ENCODE measurements at regions not wholly inside any gene's neighbourhood (a gene's known extent, or its start where the extent isn't known, plus 50 kb on each side); places are given as distances from the start of the nearest gene placed in this dataset.
"Not testable (repeated sequence)": the region's sequence is repeated elsewhere in the genome, so short reads cannot be mapped to it uniquely, and the experiment has no call there.

DNA sequence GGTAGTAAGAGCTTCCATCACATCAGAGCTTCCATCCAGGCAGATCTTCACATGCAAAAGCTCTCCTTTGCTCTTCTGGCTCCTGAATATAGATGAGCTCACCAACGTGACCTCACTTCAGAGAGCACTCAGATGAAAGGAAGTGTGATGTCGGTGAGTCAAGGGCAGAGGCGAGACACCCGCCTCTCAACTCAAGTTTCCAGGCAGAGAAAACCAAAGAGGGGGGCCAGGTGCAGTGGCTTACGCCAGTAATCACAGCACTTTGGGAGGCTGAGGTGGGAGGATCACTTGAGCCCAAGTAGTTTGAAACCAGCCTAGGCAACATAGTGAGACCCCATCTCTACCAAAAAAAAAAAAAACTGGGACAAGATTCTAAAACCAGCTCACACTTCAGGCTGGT is 126.9 kb downstream of the DUSP6 start:
- DNase-seq (ENCODE audit: low spot score) (no peak), ATAC-seq (ENCODE audit: low FRiP score) (peak; percentile 44)
- TF ChIP-seq, protein P1, sequence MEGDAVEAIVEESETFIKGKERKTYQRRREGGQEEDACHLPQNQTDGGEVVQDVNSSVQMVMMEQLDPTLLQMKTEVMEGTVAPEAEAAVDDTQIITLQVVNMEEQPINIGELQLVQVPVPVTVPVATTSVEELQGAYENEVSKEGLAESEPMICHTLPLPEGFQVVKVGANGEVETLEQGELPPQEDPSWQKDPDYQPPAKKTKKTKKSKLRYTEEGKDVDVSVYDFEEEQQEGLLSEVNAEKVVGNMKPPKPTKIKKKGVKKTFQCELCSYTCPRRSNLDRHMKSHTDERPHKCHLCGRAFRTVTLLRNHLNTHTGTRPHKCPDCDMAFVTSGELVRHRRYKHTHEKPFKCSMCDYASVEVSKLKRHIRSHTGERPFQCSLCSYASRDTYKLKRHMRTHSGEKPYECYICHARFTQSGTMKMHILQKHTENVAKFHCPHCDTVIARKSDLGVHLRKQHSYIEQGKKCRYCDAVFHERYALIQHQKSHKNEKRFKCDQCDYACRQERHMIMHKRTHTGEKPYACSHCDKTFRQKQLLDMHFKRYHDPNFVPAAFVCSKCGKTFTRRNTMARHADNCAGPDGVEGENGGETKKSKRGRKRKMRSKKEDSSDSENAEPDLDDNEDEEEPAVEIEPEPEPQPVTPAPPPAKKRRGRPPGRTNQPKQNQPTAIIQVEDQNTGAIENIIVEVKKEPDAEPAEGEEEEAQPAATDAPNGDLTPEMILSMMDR (IDR thresholded peaks at IDR 0.05): no peak

DNA sequence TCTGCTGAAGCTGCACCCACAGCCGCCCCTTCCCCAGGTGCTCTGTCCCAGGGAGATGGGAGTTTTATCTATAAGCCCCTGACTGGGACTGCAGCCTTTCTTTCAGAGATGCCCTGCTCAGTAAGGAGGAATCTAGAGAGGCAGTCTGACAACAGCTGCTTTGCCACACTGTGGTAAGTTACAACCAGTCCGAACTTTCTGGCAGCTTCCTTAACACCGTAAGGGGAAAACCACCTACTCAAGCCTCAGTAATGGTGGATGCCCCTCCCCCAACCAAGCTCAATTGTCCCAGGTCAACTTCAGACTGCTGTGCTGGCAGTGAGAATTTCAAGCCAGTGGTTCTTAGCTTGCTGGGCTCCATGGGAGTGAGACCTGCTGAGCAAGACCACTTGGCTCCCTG is 129.7 kb downstream of the DUSP6 start:
- DNase-seq (ENCODE audit: low spot score); ATAC-seq (ENCODE audit: low FRiP score): not testable (repeated sequence)

DNA sequence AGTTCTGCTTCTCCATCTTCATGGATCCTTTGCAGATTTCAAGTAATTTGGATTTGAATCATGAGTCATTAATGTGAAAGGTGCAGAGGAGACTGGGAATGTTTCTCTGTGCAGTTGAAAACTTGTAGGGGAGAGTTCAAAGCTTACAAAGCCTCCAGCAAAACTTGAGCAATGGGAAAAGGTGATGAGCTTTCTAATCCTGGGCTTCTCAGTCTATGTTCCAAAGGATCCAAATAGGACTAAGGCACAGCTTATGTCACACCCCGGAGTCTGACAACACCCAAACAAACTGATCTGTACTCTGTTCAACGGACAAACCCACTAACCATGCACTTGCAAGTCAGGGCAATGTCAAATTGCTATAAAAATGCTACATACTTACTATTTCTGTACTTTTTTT is 134.8 kb downstream of the DUSP6 start:
- TF ChIP-seq, protein P1 (IDR thresholded peaks at IDR 0.05): no peak
- DNase-seq (ENCODE audit: low spot score) (no peak), ATAC-seq (ENCODE audit: low FRiP score) (no peak)

DNA sequence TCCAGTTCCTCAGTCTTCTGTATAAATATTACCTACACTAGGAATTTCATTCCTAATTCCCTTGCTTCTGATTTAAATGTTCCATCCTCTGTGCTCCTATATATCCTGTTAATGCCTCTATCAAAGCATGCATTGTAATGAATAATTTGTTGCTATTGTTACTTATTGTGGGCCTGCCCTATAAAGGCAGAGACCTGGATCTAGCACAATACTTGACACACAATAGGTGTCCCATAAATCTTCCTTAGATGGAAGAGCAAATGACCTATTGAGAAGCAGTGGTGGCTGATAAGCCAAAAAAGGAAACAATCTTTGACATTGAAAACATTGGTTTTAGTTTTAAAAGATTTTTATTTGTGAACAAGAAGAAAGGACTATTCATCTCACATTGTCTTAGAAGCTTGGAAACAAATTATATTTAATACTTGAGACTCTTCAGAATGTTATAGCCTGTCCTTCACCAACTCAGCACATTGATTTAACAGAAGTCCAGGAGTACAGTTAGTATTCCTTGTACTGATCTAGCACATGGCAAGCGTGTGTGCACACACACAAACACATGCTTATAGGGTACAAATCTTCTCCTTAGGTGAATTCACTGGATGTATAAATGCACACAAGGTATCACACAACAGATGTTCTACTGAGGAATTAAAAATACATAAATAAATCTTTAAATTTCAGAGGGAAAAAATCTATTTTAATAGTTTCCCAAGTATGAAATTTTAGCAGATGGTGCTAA is 135.9 kb downstream of the DUSP6 start:
- ATAC-seq (ENCODE audit: low FRiP score) (no peak), DNase-seq (ENCODE audit: low spot score) (no peak)
- TF ChIP-seq, protein P1 (IDR thresholded peaks at IDR 0.05): no peak

DNA sequence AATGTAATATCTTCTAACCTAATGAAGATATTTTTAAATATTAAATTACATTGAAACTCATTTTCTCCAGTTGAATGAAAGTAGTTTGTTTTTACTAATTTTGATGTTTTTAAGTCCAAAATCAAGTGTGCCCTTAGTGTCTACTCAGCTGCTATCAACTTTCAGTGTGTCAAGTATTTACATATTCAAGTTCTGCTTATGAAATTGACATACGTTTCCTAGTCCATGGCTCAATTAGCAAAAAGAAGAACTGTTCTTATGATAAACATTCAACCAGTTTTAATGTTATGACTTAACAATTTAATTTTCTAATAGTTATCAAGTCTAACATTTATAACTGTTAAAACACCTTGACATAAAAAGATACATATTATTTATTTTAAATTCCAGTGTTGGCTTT is 137.1 kb downstream of the DUSP6 start:
- TF ChIP-seq, protein P1 (IDR thresholded peaks at IDR 0.05): no peak
- ATAC-seq (ENCODE audit: low FRiP score): no peak
- DNase-seq (ENCODE audit: low spot score): no peak

DNA sequence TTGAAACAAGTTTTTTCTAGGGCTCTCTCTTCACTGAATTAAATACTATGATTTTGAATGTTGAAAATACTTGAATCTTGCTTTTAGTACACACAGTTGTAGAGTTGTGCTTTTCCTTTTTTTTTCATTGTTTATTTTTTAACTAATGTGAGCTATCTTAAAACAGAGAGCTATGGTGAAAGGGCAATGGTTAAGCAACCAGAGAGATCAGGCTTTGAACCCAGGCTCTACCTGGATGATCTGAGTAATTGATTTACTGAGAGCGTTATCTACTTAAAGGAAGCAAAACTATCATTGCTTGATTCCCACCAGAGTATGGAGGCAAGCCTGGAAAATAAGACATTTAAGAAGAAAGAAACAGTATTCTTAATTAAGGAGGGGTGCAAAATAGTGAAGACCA is 138.6 kb downstream of the DUSP6 start:
- DNase-seq (ENCODE audit: low spot score) (no peak), ATAC-seq (ENCODE audit: low FRiP score) (no peak)
- TF ChIP-seq, protein P1 (IDR thresholded peaks at IDR 0.05): no peak

DNA sequence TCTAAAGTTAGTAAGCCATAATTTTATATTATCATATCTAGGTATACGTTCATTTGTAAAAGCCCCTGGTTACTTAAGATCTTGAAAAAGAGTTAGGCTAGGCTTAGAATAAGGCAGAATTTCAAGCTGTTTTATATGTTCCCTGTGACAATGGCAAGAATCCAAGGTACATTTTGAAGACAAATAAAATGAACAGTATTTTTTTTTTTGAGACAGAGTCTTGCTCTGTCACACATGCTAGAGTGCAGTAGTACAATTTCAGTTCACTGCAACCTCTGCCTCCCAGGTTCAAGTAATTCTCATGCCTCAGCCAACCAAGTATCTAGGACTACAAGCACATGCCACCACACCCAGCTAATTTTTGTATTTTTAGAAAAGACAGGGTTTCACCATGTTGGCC is 139.2 kb downstream of the DUSP6 start:
- no peak for ATAC-seq (ENCODE audit: low FRiP score)
- no peak for DNase-seq (ENCODE audit: low spot score)
- TF ChIP-seq, protein P1 (IDR thresholded peaks at IDR 0.05): no peak
